ENCODE measurements at regions not wholly inside any gene's neighbourhood (a gene's known extent, or its start where the extent isn't known, plus 50 kb on each side); places are given as distances from the start of the nearest gene placed in this dataset.

DNA sequence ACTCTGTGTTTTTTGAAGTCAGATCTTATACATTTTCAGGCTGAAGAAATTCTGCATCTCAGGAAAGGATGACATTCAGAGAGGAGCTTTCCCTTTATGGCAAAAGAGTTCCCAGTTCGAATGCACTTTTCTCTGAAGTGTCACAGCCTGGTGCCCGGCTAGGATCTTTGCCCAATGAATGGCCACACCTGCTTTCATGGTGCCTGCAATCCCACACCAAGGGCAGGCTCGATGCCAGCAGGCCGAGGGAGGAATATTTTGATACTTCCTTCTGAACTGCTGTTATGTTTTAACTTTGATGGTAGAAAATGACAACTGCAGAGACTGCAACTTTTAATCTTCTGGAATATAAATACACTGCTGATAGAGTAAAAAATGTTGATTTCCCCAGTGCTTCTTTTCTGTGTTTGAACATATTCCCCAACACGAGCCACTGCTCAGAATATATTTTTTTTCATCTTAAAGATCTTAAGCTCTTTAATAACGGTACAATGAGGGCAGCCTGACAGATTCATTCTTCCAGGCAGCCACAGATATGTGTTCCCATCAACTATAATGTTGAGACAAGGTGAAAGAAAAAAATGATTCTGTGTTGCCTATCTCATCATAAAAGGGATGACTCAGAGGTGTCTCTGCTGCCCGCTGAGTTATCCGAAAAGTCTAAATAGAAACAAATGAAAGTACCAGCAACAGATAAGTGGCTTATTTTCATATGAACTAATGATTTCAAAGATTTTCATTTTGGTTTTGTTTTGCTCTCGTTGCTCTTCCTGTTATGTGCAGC lies 848.5 kb downstream of the DCDC2C start:
- TF ChIP-seq EP300 (IDR thresholded peaks at IDR 0.05) (no peak), POLR2AphosphoS5 (IDR thresholded peaks at IDR 0.05) (no peak), POLR2A (IDR thresholded peaks at IDR 0.05; ENCODE audit: low read depth) (no peak)
- TF ChIP-seq, protein P1, sequence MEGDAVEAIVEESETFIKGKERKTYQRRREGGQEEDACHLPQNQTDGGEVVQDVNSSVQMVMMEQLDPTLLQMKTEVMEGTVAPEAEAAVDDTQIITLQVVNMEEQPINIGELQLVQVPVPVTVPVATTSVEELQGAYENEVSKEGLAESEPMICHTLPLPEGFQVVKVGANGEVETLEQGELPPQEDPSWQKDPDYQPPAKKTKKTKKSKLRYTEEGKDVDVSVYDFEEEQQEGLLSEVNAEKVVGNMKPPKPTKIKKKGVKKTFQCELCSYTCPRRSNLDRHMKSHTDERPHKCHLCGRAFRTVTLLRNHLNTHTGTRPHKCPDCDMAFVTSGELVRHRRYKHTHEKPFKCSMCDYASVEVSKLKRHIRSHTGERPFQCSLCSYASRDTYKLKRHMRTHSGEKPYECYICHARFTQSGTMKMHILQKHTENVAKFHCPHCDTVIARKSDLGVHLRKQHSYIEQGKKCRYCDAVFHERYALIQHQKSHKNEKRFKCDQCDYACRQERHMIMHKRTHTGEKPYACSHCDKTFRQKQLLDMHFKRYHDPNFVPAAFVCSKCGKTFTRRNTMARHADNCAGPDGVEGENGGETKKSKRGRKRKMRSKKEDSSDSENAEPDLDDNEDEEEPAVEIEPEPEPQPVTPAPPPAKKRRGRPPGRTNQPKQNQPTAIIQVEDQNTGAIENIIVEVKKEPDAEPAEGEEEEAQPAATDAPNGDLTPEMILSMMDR (IDR thresholded peaks at IDR 0.05), result no peak
